Upper lobe of left lung (tissue), 4 donors: ENCODE measurements at regions not wholly inside any gene's neighbourhood (a gene's known extent, or its start where the extent isn't known, plus 50 kb on each side); places are given as distances from the start of the nearest gene placed in this dataset.

Experiments used
- EP300 ChIP-seq, 4 donors: sonication (generic); formaldehyde crosslinking; IDR thresholded peaks; one replicate each; pipeline ENCODE4 v1.5.1; 2017; ENCODE audit warnings: antibody characterized with exemption in 4 of 4, control low read depth in 2 of 4
- POLR2A ChIP-seq, 4 donors: fragments of 450-650 bp; IDR thresholded peaks; one replicate each; pipeline ENCODE4 v1.5.1; 2016 to 2017; ENCODE audit warnings: antibody characterized with exemption in 4 of 4, mild to moderate bottlenecking in 2 of 4
- POLR2AphosphoS5 ChIP-seq, 2 donors: sonication (generic); formaldehyde crosslinking; IDR thresholded peaks; one replicate each; pipeline ENCODE4 v1.5.1; 2017; ENCODE audit warnings: antibody characterized with exemption in 2 of 2
- TF ChIP-seq, protein P1 (sequence below), 6 experiments: fragments of 450-650 bp in 4 of 6; fragments of 200-600 bp in 2 of 6; sonication (generic) in 2 of 6; IDR thresholded peaks; one replicate each; pipeline ENCODE4 v1.5.1; 2016 to 2019; ENCODE audit warnings: antibody characterized with exemption in 6 of 6

GRCh38 chr6:51489133-51489532 is 598.3 kb downstream of the PKHD1 start:
- TF ChIP-seq, protein P1, sequence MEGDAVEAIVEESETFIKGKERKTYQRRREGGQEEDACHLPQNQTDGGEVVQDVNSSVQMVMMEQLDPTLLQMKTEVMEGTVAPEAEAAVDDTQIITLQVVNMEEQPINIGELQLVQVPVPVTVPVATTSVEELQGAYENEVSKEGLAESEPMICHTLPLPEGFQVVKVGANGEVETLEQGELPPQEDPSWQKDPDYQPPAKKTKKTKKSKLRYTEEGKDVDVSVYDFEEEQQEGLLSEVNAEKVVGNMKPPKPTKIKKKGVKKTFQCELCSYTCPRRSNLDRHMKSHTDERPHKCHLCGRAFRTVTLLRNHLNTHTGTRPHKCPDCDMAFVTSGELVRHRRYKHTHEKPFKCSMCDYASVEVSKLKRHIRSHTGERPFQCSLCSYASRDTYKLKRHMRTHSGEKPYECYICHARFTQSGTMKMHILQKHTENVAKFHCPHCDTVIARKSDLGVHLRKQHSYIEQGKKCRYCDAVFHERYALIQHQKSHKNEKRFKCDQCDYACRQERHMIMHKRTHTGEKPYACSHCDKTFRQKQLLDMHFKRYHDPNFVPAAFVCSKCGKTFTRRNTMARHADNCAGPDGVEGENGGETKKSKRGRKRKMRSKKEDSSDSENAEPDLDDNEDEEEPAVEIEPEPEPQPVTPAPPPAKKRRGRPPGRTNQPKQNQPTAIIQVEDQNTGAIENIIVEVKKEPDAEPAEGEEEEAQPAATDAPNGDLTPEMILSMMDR (IDR thresholded peaks at IDR 0.05): no peak
- TF ChIP-seq POLR2A (IDR thresholded peaks at IDR 0.05) (no peak), POLR2AphosphoS5 (IDR thresholded peaks at IDR 0.05) (no peak), EP300 (IDR thresholded peaks at IDR 0.05) (no peak)
